ENCODE measurements at regions not wholly inside any gene's neighbourhood (a gene's known extent, or its start where the extent isn't known, plus 50 kb on each side); places are given as distances from the start of the nearest gene placed in this dataset.
"Not testable (repeated sequence)": the region's sequence is repeated elsewhere in the genome, so short reads cannot be mapped to it uniquely, and the experiment has no call there.

GRCh38 chr4:138866314-138866713 lies 149.3 kb upstream of the NOCT start:
- no peak for DNase-seq (ENCODE audit: extremely low read depth in 1 of 11, low read depth in 9 of 11, low spot score in 4 of 11)

- DNase-seq (ENCODE audit: extremely low read depth in 1 of 11, low read depth in 9 of 11, low spot score in 4 of 11) = no peak
These were observed 149.8 kb upstream of the NOCT start for GRCh38 chr4:138865765-138866164.

- DNase-seq (ENCODE audit: extremely low read depth in 1 of 11, low read depth in 9 of 11, low spot score in 4 of 11) = no peak
These were observed 150.4 kb upstream of the NOCT start for GRCh38 chr4:138864961-138865720.

DNA sequence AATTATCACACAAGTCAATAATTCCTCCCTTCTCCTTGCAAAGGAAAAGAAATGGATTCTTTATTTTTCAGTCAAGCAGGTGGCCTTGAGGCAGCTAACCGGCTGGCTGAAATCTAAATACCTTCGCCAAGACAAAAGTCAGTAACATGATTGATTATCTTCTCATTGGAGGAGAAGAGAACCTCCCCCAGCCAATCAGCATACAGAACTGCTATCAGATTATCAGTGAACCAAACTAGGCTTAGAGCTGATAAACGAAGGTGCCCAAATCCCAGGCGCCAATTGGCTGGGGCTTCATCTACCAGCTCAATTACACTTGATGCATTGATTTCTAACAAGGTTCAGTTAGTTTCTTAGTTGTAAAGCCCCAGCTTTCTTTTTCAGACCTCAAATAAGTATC lies 152.4 kb upstream of the NOCT start:
- no peak for DNase-seq (ENCODE audit: extremely low read depth in 1 of 11, low read depth in 9 of 11, low spot score in 4 of 11)

GRCh38 chr4:138861135-138861534 lies 154.4 kb upstream of the NOCT start:
- DNase-seq (ENCODE audit: extremely low read depth in 1 of 11, low read depth in 9 of 11, low spot score in 4 of 11) = no peak

GRCh38 chr4:138860357-138860756 lies 155.2 kb upstream of the NOCT start:
- not testable (repeated sequence) for DNase-seq (ENCODE audit: extremely low read depth in 1 of 11, low read depth in 9 of 11, low spot score in 4 of 11)

GRCh38 chr4:138859254-138859653 lies 156.3 kb upstream of the NOCT start:
- no peak for DNase-seq (ENCODE audit: extremely low read depth in 1 of 11, low read depth in 9 of 11, low spot score in 4 of 11)

DNA sequence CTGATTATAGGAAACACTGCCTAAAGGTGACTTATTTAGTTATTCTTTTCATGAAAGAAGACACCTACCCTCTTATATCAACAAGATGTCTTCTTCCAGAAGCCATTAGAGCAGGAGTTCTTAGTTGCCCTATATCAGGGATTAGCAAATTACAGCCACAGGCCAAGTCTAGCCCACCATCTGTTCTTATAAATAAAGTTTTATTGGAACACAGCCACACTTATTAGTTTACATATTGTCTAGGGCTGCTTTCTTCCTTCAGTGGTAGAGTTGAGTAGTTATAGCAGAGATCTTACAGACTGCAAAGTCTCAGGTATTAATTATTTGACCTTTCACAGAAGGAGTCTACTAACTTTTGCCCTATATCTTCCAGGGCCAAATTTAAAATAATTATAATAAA lies 157.2 kb upstream of the NOCT start:
- DNase-seq (ENCODE audit: extremely low read depth in 1 of 11, low read depth in 9 of 11, low spot score in 4 of 11) = no peak

DNA sequence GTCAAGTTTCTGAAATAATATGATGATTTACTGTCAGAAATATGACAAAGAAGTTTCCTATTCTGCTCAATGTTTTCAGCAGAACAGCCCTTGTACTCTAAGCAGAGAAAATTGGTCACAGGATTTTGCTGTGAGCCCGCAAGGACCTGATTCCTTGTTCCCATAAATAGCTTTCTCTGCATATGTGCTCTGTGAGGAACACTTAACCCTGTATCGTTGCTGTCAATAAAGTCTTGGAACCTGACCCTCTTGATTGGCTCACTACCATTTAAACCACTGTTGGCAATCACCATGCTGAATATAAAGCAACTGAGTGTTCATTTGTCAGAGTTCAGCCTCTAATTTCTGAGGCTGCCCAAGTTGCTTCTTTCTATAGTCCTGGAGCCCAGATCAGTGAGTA lies 158.2 kb upstream of the NOCT start:
- no peak for DNase-seq (ENCODE audit: extremely low read depth in 1 of 11, low read depth in 9 of 11, low spot score in 4 of 11)

GRCh38 chr4:138852681-138853080 lies 162.9 kb upstream of the NOCT start:
- no peak for DNase-seq (ENCODE audit: extremely low read depth in 1 of 11, low read depth in 9 of 11, low spot score in 4 of 11)

DNA sequence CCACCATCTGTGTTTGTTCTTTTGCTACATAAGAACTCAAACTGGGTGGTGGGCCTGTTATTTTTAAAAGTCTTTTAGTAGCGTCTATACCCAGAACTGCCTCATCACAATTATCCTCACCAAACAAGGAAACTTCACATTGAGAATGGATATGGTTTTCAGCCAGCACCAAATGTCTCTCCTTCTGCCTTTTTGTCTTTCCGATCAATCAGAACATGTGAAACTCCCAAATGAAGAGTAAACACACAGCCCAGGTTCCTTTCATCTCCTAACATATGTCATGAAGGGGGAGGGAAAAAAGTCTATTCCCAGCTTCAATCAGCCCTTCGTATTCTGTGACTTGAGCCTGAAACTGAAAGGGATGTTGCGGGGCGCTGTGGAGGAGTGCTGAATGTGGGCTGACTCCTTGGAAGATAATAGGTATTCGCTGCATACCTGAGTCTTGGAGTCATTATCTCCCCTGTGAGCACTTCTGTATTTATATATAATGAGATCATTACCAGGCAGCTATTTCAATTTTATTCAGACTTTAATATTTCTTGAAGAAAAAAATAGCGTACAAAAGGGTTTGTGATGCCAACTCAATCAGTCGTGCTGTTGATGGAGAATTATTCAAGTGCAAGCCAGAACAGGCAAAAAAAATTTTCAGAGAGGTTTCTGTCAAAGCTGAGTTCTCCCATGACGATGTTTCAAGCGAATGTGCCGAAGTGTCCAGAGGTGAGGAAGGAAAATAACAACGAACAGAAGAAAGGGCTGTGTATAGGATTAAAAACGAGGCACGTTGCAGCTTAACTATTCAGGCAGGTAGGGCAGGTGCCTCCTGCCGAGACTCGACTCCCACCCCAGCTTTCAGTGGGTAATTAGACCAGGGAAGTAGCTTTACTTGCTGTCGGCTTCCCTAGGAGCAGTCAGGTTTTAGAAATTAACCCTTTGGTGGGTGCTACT lies 163.9 kb upstream of the NOCT start:
- peak in 1 of 11 donors; percentile 40 for DNase-seq (ENCODE audit: extremely low read depth in 1 of 11, low read depth in 9 of 11, low spot score in 4 of 11)

DNA sequence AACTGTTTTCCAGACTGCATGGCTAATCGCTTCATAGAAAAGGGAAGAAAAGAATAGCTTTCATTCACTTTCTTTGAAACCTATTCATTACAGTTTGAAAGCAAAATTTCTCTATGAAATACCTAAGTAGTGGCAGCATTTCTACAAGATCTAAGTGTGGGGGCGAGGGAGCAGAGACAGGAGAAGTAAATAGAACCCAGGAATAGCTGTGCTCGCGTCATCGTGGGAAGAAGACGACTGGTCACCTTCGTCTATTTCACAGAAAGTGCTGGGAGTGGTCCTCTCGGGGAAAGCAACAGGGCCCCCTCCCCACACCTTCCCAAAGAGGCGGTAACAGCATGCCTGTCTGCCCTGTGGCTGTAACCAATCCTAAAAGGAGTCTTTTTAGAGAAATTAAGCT lies 169.9 kb upstream of the NOCT start:
- no peak for DNase-seq (ENCODE audit: extremely low read depth in 1 of 11, low read depth in 9 of 11, low spot score in 4 of 11)

- DNase-seq (ENCODE audit: extremely low read depth in 1 of 11, low read depth in 9 of 11, low spot score in 4 of 11) = no peak
These were observed 170.5 kb upstream of the NOCT start for GRCh38 chr4:138845054-138845453.

DNA sequence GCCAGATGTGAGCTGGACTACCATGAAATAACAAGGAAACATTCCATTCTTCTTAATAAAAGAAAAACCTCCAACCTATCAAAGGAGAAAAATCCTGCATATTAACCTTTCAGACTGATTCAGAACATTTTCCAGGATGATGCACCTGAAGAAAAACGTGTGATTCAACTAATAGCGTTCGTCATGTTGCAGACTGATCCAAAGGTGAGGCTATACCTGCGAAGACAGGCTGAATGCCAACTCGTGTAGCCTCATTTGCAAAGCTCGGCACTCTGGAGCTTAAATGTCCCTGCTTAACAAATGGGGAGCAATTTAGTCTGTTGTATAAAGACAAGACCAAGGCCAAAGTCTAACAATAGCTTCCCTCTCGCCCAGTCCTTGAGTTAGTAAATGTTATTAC lies 172.0 kb upstream of the NOCT start:
- no peak for DNase-seq (ENCODE audit: extremely low read depth in 1 of 11, low read depth in 9 of 11, low spot score in 4 of 11)

DNA sequence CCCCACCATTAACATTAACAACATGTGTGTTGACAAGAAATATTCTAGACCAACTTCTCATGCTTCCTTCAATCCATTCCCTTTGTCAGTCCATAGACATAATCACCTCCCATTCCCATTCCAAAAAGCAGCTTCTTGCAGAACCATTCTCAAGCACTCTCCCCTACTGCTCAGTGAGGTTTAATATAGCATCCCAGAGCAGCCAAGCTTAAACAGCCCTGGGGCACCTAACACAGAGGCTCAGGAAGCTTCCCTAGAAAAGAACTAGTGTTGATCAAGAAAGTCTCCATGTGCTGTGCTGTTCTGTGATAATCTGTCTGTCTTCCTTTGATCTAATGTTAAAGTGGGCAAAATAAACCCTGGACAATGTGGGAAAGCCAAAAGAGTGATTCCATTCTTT lies 174.2 kb upstream of the NOCT start:
- DNase-seq (ENCODE audit: extremely low read depth in 1 of 11, low read depth in 9 of 11, low spot score in 4 of 11) = no peak

DNA sequence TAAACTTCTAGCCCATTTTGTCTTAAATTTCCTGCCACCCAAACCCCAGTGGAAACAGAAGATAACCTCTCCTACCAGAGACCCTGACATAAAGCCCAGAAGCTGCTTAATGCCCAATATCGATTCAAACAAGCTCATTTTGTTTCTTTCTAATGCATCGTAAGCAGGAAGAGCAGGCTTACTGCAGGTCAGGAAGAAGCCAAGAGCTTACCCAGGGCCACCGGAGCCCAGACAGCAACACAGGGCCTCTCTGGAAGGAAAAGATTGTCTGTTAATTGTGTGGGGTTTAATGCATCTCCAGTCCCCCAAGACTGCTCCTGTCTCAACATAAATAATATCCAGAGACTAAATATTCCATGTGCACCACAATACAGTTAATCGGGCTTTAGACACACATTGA lies 177.3 kb upstream of the NOCT start:
- no peak for DNase-seq (ENCODE audit: extremely low read depth in 1 of 11, low read depth in 9 of 11, low spot score in 4 of 11)

- DNase-seq (ENCODE audit: extremely low read depth in 1 of 11, low read depth in 9 of 11, low spot score in 4 of 11) = peak in 1 of 11 donors; percentile 37
These were observed 179.6 kb upstream of the NOCT start for GRCh38 chr4:138835832-138836533.

DNA sequence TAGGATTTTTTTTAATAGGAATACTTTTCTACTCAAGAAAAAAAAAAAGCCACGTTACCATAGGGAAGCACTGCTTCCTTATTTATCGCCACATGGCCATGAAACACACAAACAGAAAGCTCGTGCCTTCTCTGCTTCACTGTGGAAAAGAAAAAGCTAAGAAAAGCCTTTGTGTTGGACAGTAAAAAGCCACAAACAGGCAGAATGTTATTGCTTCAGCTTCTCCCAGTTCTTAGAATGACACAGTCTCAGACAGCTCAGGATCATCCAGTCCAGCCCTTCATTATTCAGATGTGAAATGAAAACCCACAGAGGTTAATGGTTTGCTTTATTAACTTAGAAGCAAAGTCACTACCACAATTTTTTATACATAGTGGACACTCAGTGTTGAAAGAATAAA lies 181.6 kb upstream of the NOCT start:
- no peak for DNase-seq (ENCODE audit: extremely low read depth in 1 of 11, low read depth in 9 of 11, low spot score in 4 of 11)

- DNase-seq (ENCODE audit: extremely low read depth in 1 of 11, low read depth in 9 of 11, low spot score in 4 of 11) = no peak
These were observed 183.0 kb upstream of the NOCT start for GRCh38 chr4:138832563-138832962.

DNA sequence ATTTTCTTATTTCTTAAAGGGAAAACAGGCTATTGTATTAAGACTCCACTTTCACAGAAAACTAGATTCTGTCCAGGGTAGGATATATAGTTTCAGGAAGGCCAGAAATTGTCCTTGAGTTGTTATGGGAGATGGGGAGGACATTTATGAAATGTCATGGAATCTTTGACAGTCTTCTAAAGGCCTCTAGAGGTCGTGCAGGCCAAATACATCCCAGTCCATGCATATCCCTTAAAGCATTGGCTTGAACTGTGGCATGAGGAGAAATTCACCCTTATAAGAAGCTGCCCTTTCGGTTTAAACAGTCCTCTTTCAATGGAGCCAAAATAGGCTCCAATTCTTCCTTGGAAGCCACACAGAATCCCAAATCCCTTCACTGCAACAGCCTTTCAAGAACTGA lies 183.6 kb upstream of the NOCT start:
- no peak for DNase-seq (ENCODE audit: extremely low read depth in 1 of 11, low read depth in 9 of 11, low spot score in 4 of 11)

Data from renal cortex interstitium (tissue), 11 donors.